Common myeloid progenitor, CD34-positive (primary cell): ENCODE measurements at regions not wholly inside any gene's neighbourhood (a gene's known extent, or its start where the extent isn't known, plus 50 kb on each side); places are given as distances from the start of the nearest gene placed in this dataset.

Experiments used
- CTCF ChIA-PET: fragments of 350-600 bp; sonication (Branson Sonifier 250); formaldehyde crosslinking; loops from one replicate; lab custom pipeline; 2021; ENCODE audit warnings: antibody characterized with exemption; lab: Charles Lee
- POLR2A ChIA-PET: fragments of 350-600 bp; sonication (Branson Sonifier 250); formaldehyde crosslinking; loops from one replicate; lab custom pipeline; 2021; ENCODE audit warnings: antibody characterized with exemption; lab: Charles Lee
- DNase-seq, 3 donors: peaks; one replicate each; pipeline versions ENCODE4 v3.0.0 to v3.0.0-alpha.2; 2013
- H3K27ac ChIP-seq, 2 experiments: 1 replicate in 1 of 2; 2 replicates in 1 of 2; pipeline ENCODE4 v1.7.0; 2013; ENCODE audit warnings: inconsistent platforms in 2 of 2, low read length in 2 of 2, mild to moderate bottlenecking in 2 of 2, low read depth in 1 of 2, moderate library complexity in 1 of 2; ENCODE audit not compliant: severe bottlenecking in 2 of 2, insufficient read depth in 1 of 2, poor library complexity in 1 of 2
- H3K27me3 ChIP-seq, 5 experiments: replicated peaks in 2 of 5; 1 replicate in 3 of 5; 2 replicates in 2 of 5; pipeline versions ENCODE4 v1.6.1 to v1.7.0; 2013; ENCODE audit warnings: low read length in 4 of 5, mild to moderate bottlenecking in 2 of 5, moderate library complexity in 2 of 5, inconsistent platforms in 1 of 5; ENCODE audit not compliant: insufficient read depth in 5 of 5, control insufficient read depth in 4 of 5
- H3K36me3 ChIP-seq, 4 experiments: 1 replicate in 2 of 4; 2 replicates in 2 of 4; pipeline versions ENCODE4 v1.6.1 to v1.7.0; 2013; ENCODE audit warnings: low read length in 3 of 4, control low read depth in 1 of 4, mild to moderate bottlenecking in 1 of 4; ENCODE audit not compliant: control insufficient read depth in 4 of 4, insufficient read depth in 4 of 4
- H3K4me1 ChIP-seq, 4 experiments: 1 replicate in 3 of 4; 2 replicates in 1 of 4; pipeline versions ENCODE4 v1.6.1 to v1.7.1; 2013; ENCODE audit warnings: low read length in 3 of 4, mild to moderate bottlenecking in 3 of 4, control low read depth in 1 of 4, inconsistent platforms in 1 of 4, moderate library complexity in 1 of 4; ENCODE audit not compliant: control insufficient read depth in 4 of 4, insufficient read depth in 4 of 4; ENCODE audit errors: control extremely low read depth in 1 of 4
- H3K4me3 ChIP-seq, 7 experiments: 1 replicate in 4 of 7; 2 replicates in 3 of 7; pipeline versions ENCODE4 v1.5.1 to v1.7.0; 2013; ENCODE audit warnings: mild to moderate bottlenecking in 7 of 7, low read length in 6 of 7, moderate library complexity in 6 of 7, inconsistent platforms in 2 of 7, low read depth in 2 of 7, control low read depth in 1 of 7; ENCODE audit not compliant: insufficient read depth in 4 of 7, control insufficient read depth in 1 of 7; ENCODE audit errors: extremely low read depth in 1 of 7
- H3K9me3 ChIP-seq, 5 experiments: 1 replicate in 4 of 5; 2 replicates in 1 of 5; pipeline versions ENCODE4 v1.6.1 to v1.7.1; 2013; ENCODE audit warnings: low read length in 4 of 5, mild to moderate bottlenecking in 2 of 5, inconsistent platforms in 1 of 5, low read depth in 1 of 5, moderate library complexity in 1 of 5; ENCODE audit not compliant: control insufficient read depth in 4 of 5, insufficient read depth in 2 of 5; ENCODE audit errors: control extremely low read depth in 1 of 5
- WGBS: methylation state at CpG from one replicate; pipeline ENCODE4 v1.1.5; 2013; ENCODE audit not compliant: insufficient coverage; 5-methylcytosine and 5-hydroxymethylcytosine counted together

DNA sequence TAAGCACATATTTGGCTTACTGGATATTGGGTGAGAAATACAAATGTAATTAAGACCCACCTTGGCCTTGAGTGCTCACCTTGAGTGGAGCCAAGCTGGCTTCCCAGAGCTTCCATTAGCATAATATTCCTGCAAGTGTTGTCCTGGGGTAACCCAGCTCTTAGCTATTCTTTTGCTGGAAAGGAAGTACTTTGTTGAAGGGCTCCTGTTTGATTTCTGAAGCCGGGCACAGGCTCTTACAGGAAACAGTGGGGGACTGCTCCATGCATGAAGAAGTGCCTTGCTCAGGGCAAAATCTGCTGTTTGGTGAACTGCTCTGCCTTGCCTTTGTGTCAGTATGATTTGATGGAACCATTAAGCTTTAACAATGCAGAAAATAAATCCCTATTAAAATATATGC, 325.4 kb downstream of the SMAD2 start:
- no peaks in the 10 kb centered on the region for H3K36me3 ChIP-seq
- H3K4me1 ChIP-seq = no peaks in the 10 kb centered on the region
- peaks cover 0 to 2% (median 0%) of the 10 kb centered on the region in 5 experiments for H3K27me3 ChIP-seq
- H3K9me3 ChIP-seq = no peaks in the 10 kb centered on the region
- H3K4me3 ChIP-seq = no peak overlapping the region
- CTCF ChIA-PET = no interaction called here
- no peak for DNase-seq
- H3K27ac ChIP-seq = no peak overlapping the region
- POLR2A ChIA-PET = no interaction called here
- 0% methylated on average over 1 of the region's 1 CpG for WGBS

DNA sequence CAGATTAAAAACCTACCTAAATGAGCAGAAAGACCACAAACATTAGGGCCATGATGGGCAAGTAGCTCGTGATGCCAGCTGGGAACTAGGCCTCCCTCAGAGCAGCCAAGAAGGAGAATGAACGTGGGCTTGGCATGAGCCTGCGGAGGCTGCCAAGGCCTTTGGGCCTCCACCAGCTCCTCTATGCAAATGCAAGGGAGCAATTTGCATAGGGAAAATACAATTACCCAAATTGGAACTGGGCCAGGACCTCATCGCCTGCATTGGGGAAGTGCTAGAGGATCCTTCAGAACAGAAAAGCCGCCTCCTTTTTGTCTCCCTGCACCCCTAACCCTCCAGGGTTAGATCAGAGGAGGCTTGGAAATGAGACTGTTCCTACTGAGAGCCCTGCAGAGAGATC, 326.4 kb downstream of the SMAD2 start:
- Histone ChIP-seq H3K4me1 (no peaks in the 10 kb centered on the region), H3K36me3 (no peaks in the 10 kb centered on the region), H3K27ac (no peak overlapping the region), H3K27me3 (peaks cover 0 to 2% (median 0%) of the 10 kb centered on the region in 5 experiments), H3K9me3 (no peaks in the 10 kb centered on the region), H3K4me3 (no peak overlapping the region)
- ChIA-PET CTCF (no interaction called here), POLR2A (no interaction called here)
- DNase-seq = no peak
- WGBS = 94% methylated on average over 5 of the region's 5 CpGs

DNA sequence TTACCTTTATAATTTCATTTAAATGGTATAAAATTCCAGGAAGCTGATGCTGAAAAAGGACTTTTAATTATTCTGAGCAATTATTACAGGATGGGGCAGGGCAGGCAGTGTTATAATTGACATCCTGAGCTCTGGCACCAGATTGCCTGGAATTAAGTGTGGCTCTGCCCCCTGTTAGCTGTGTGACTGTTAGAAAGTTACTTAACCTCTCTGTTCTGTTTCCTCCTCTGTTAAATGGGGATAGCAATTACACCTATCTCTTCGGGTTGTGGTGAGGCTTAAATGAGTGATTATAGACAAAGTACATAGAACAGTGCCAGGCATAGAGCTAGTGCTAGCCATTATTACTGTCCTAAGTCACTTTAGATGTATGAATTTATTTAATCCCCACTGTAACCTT, 327.3 kb downstream of the SMAD2 start:
- no peak for DNase-seq
- H3K9me3 ChIP-seq = no peaks in the 10 kb centered on the region
- no peaks in the 10 kb centered on the region for H3K36me3 ChIP-seq
- no CpG with 5 or more reads among the region's 1 CpG for WGBS
- H3K27ac ChIP-seq = no peak overlapping the region
- H3K4me1 ChIP-seq = no peaks in the 10 kb centered on the region
- POLR2A ChIA-PET = no interaction called here
- CTCF ChIA-PET = no interaction called here
- H3K27me3 ChIP-seq = peaks cover 0 to 2% (median 0%) of the 10 kb centered on the region in 5 experiments
- H3K4me3 ChIP-seq = no peak overlapping the region

DNA sequence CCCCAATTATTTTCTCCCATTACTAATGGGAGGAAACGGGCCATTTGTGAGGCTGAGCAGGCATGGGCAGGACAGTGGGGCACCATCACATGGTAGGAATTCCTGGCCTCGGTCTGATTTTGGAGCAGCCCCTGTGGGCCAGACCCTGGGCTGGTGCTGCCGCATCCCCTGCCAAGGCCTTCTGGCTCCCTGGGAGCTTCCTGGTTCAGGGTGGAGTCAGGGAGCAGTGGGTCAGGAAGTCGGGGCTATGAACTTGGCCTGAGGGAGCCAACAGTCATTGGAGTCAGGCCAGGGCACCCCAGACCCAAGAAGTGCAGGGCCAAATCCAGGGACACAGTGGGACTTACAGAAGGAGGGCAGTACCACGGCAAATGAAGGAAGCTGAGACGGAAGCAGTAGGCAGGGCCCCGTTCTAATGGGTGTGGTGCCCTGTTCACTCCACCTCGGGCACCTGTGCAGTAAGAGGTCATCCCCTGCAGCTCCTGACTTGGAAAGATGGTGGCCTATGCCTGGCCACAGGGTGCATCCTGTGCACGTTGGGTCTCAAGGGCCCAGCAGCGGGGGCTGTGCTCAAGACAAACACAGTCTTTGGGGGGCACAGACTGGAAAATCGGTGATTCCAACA, 328.1 kb downstream of the SMAD2 start:
- Histone ChIP-seq H3K27ac (no peak overlapping the region), H3K4me1 (no peaks in the 10 kb centered on the region), H3K9me3 (no peaks in the 10 kb centered on the region), H3K4me3 (no peak overlapping the region), H3K36me3 (no peaks in the 10 kb centered on the region), H3K27me3 (peaks cover 0 to 2% (median 0%) of the 10 kb centered on the region in 5 experiments)
- ChIA-PET POLR2A (no interaction called here), CTCF (no interaction called here)
- WGBS = 92% methylated on average over 9 of the region's 11 CpGs
- no peak for DNase-seq

DNA sequence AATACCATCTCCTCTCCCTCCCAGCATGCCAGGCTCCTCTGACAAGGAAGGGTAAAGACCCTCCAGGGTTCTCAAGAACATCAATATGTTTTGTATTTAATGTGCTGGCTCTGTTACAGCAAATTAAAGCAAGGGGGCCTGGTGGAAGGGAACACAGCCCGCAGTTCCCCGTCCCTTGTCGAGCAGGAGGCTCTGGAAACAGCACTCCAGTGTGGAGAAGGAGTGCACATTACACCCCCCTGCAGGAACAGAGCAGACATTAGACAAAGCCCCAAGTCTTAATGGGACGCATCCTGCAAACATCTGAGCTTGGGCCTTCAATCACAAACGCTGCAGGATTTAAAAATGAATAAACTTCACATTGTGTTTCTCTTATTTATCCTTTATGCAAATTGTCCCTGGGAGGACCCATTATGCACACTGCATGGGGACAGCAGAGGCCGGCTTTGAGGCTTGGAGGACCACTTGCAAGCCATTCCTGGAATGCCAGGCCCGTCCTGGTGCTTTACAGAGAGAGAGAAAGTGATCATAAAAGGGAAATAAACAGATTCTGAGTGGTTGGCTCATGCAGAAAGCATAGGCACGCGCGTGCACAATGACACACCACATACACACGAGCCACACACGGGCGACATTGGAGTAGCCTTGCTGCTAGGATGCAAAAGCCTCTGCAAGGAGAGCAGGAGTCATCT, 328.7 kb downstream of the SMAD2 start:
- POLR2A ChIA-PET = no interaction called here
- H3K27me3 ChIP-seq = peaks cover 0 to 2% (median 0%) of the 10 kb centered on the region in 5 experiments
- H3K4me3 ChIP-seq = no peak overlapping the region
- no peak for DNase-seq
- CTCF ChIA-PET = no interaction called here
- H3K27ac ChIP-seq = no peak overlapping the region
- H3K9me3 ChIP-seq = no peaks in the 10 kb centered on the region
- 77% methylated on average over 7 of the region's 13 CpGs for WGBS
- H3K36me3 ChIP-seq = no peaks in the 10 kb centered on the region
- H3K4me1 ChIP-seq = no peaks in the 10 kb centered on the region

DNA sequence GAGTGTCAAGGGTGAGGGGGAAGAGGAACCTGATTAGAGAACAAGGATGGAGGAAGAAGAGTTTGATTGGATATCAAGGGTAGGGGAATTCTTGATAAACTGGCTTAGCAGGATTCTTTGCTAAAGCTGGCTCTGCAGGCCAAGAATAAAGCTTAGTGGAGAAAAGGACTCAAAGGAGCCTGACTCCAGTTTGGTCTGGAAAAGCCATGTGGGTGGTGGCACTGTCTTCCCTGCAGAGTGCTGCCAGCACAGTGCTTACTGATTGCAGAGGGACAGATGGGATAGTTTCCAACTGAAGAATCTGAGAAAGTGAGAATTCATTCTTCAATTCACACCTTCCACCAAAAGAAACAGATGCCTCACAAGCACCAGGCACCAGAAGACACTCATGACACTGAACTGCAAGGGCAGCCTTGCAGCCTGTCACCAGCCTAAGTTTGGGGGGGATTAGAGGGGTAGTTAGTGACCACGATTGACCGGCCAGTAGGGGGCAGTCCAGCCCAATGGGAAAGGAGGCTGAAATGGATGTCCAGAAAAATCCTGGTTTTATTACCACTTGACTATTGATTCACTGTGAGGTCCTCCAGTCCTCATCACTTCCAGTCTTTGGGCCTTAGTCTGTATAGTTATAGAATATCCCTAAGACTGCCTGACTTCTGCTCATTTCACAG, 334.5 kb downstream of the SMAD2 start:
- Histone ChIP-seq H3K9me3 (peaks cover 0 to 7% (median 3%) of the 10 kb centered on the region in 5 experiments), H3K36me3 (no peaks in the 10 kb centered on the region), H3K4me1 (no peaks in the 10 kb centered on the region), H3K27ac (no peak overlapping the region), H3K4me3 (no peak overlapping the region), H3K27me3 (peaks cover 0 to 22% (median 10%) of the 10 kb centered on the region in 5 experiments)
- 0% methylated on average over 2 of the region's 2 CpGs for WGBS
- CTCF ChIA-PET = no interaction called here
- POLR2A ChIA-PET = no interaction called here
- DNase-seq = peak in 1 of 3 donors; percentile 0

DNA sequence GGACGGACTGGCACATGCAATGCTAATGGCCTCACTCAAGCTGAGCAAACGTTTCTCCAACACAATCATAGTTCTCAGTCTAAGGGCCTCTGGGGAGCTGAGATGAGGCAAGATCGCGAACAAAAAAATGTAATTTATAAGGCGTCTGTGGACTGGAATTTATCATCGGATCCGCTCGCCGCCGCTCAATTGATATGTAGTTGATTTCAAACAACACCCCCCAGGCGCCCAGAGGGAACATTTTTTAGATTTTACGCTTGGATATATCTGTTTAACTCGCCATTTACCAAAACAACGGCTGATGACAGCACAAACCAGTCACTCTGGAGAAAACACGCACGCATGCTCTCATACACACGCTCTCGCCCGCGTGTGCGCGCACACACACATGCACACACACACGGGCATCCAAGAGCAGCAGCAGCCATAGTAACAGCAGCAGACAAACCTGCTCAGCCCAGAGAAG, 335.8 kb downstream of the SMAD2 start:
- no peaks in the 10 kb centered on the region for H3K36me3 ChIP-seq
- H3K27me3 ChIP-seq = peaks cover 0 to 22% (median 10%) of the 10 kb centered on the region in 5 experiments
- H3K9me3 ChIP-seq = peaks cover 0 to 7% (median 3%) of the 10 kb centered on the region in 5 experiments
- ChIA-PET CTCF (interaction anchor here (0.6 kb wide), 1 partner anchor 9 kb away, joined by 3 read pairs; no protein-coding TSS in a partner anchor), POLR2A (no interaction called here)
- H3K4me3 ChIP-seq = no peak overlapping the region
- WGBS = 71% methylated on average over 9 of the region's 23 CpGs
- H3K27ac ChIP-seq = no peak overlapping the region
- no peaks in the 10 kb centered on the region for H3K4me1 ChIP-seq
- DNase-seq = no peak
